Skeletal muscle tissue (tissue), 3 donors: ENCODE measurements at regions not wholly inside any gene's neighbourhood (a gene's known extent, or its start where the extent isn't known, plus 50 kb on each side); places are given as distances from the start of the nearest gene placed in this dataset.

Experiments used
- H3K27ac ChIP-seq: one replicate; pipeline ENCODE4 v1.7.0; 2013; ENCODE audit warnings: mild to moderate bottlenecking, low read depth, low read length, inconsistent platforms
- H3K27me3 ChIP-seq, 3 donors: one replicate each; pipeline ENCODE4 v1.7.0; 2013; ENCODE audit warnings: low read length in 3 of 3; ENCODE audit not compliant: control insufficient read depth in 3 of 3, insufficient read depth in 3 of 3
- H3K36me3 ChIP-seq, 3 donors: one replicate each; pipeline ENCODE4 v1.7.0; 2013; ENCODE audit warnings: low read length in 3 of 3; ENCODE audit not compliant: control insufficient read depth in 3 of 3, insufficient read depth in 3 of 3
- H3K4me1 ChIP-seq, 3 donors: one replicate each; pipeline ENCODE4 v1.7.0; 2013; ENCODE audit warnings: low read length in 3 of 3, mild to moderate bottlenecking in 3 of 3; ENCODE audit not compliant: control insufficient read depth in 3 of 3, insufficient read depth in 3 of 3
- H3K4me3 ChIP-seq, 3 donors: one replicate each; pipeline ENCODE4 v1.7.0; 2013; ENCODE audit warnings: low read length in 3 of 3
- H3K9ac ChIP-seq, 3 donors: one replicate each; pipeline ENCODE4 v1.7.0; 2013; ENCODE audit warnings: low read length in 3 of 3, mild to moderate bottlenecking in 3 of 3, moderate library complexity in 2 of 3, low read depth in 1 of 3
- H3K9me3 ChIP-seq, 3 donors: one replicate each; pipeline ENCODE4 v1.7.0; 2013; ENCODE audit warnings: low read length in 3 of 3; ENCODE audit not compliant: control insufficient read depth in 3 of 3
- donor health status: Osteomylitis.

GRCh38 chr1:59163268-59164092 lies 133.4 kb upstream of the FGGY start:
- peak overlapping the region; percentile 46 for H3K27ac ChIP-seq

GRCh38 chr1:59164371-59164770 lies 132.5 kb upstream of the FGGY start:
- H3K9me3 ChIP-seq: no peaks in the 10 kb centered on the region
- H3K9ac ChIP-seq: no peak overlapping the region
- peaks cover 5 to 8% (median 6%) of the 10 kb centered on the region in 3 donors for H3K4me1 ChIP-seq
- H3K4me3 ChIP-seq: no peak overlapping the region
- no peaks in the 10 kb centered on the region for H3K36me3 ChIP-seq
- peak overlapping the region; percentile 46 for H3K27ac ChIP-seq
- no peaks in the 10 kb centered on the region for H3K27me3 ChIP-seq

More at GRCh38 chr1:59163268-59164092, 133.4 kb upstream of the FGGY start:
- no peaks in the 10 kb centered on the region for H3K36me3 ChIP-seq
- peaks cover 5 to 8% (median 6%) of the 10 kb centered on the region in 3 donors for H3K4me1 ChIP-seq
- H3K9ac ChIP-seq: no peak overlapping the region
- no peaks in the 10 kb centered on the region for H3K27me3 ChIP-seq
- H3K9me3 ChIP-seq: peaks cover 0 to 3% (median 0%) of the 10 kb centered on the region in 3 donors
- peak overlapping the region in 1 of 3 donors; percentile 16 for H3K4me3 ChIP-seq

- H3K36me3 ChIP-seq: no peaks in the 10 kb centered on the region
- no peak overlapping the region for H3K4me3 ChIP-seq
- no peak overlapping the region for H3K9ac ChIP-seq
- H3K27me3 ChIP-seq: no peaks in the 10 kb centered on the region
- H3K4me1 ChIP-seq: peaks cover 5 to 8% (median 6%) of the 10 kb centered on the region in 3 donors
- H3K27ac ChIP-seq: no peak overlapping the region
- H3K9me3 ChIP-seq: no peaks in the 10 kb centered on the region
Measured at GRCh38 chr1:59165353-59165752, 131.5 kb upstream of the FGGY start.

GRCh38 chr1:59169703-59170102 lies 127.2 kb upstream of the FGGY start:
- Histone ChIP-seq H3K9me3 (no peaks in the 10 kb centered on the region), H3K4me1 (no peaks in the 10 kb centered on the region), H3K27me3 (no peaks in the 10 kb centered on the region), H3K36me3 (no peaks in the 10 kb centered on the region), H3K4me3 (no peak overlapping the region), H3K9ac (no peak overlapping the region), H3K27ac (no peak overlapping the region)

GRCh38 chr1:59170659-59171058 lies 126.2 kb upstream of the FGGY start:
- H3K27me3 ChIP-seq: no peaks in the 10 kb centered on the region
- H3K4me1 ChIP-seq: no peaks in the 10 kb centered on the region
- H3K36me3 ChIP-seq: no peaks in the 10 kb centered on the region
- no peak overlapping the region for H3K4me3 ChIP-seq
- no peak overlapping the region for H3K27ac ChIP-seq
- no peak overlapping the region for H3K9ac ChIP-seq
- no peaks in the 10 kb centered on the region for H3K9me3 ChIP-seq

- no peaks in the 10 kb centered on the region for H3K36me3 ChIP-seq
- no peak overlapping the region for H3K27ac ChIP-seq
- H3K4me1 ChIP-seq: no peaks in the 10 kb centered on the region
- no peaks in the 10 kb centered on the region for H3K27me3 ChIP-seq
- H3K9ac ChIP-seq: no peak overlapping the region
- H3K9me3 ChIP-seq: no peaks in the 10 kb centered on the region
- H3K4me3 ChIP-seq: no peak overlapping the region
Measured at GRCh38 chr1:59171788-59172187, 125.1 kb upstream of the FGGY start.

GRCh38 chr1:59172693-59173092 lies 124.2 kb upstream of the FGGY start:
- no peaks in the 10 kb centered on the region for H3K4me1 ChIP-seq
- no peak overlapping the region for H3K4me3 ChIP-seq
- no peaks in the 10 kb centered on the region for H3K36me3 ChIP-seq
- H3K9me3 ChIP-seq: no peaks in the 10 kb centered on the region
- no peaks in the 10 kb centered on the region for H3K27me3 ChIP-seq
- no peak overlapping the region for H3K27ac ChIP-seq
- no peak overlapping the region for H3K9ac ChIP-seq

- H3K9me3 ChIP-seq: no peaks in the 10 kb centered on the region
- H3K4me3 ChIP-seq: no peak overlapping the region
- no peaks in the 10 kb centered on the region for H3K27me3 ChIP-seq
- peaks cover 0 to 3% (median under 1%) of the 10 kb centered on the region in 3 donors for H3K4me1 ChIP-seq
- H3K9ac ChIP-seq: no peak overlapping the region
- no peak overlapping the region for H3K27ac ChIP-seq
- H3K36me3 ChIP-seq: no peaks in the 10 kb centered on the region
Measured at GRCh38 chr1:59173721-59174120, 123.2 kb upstream of the FGGY start.

GRCh38 chr1:59176471-59176870 lies 120.4 kb upstream of the FGGY start:
- H3K4me1 ChIP-seq: peaks cover 2 to 13% (median 12%) of the 10 kb centered on the region in 3 donors
- no peaks in the 10 kb centered on the region for H3K9me3 ChIP-seq
- no peaks in the 10 kb centered on the region for H3K27me3 ChIP-seq
- no peak overlapping the region for H3K4me3 ChIP-seq
- no peaks in the 10 kb centered on the region for H3K36me3 ChIP-seq
- no peak overlapping the region for H3K9ac ChIP-seq
- no peak overlapping the region for H3K27ac ChIP-seq

- Histone ChIP-seq H3K36me3 (no peaks in the 10 kb centered on the region), H3K27me3 (no peaks in the 10 kb centered on the region), H3K9me3 (no peaks in the 10 kb centered on the region), H3K9ac (no peak overlapping the region), H3K4me1 (peaks cover 2 to 13% (median 12%) of the 10 kb centered on the region in 3 donors), H3K4me3 (no peak overlapping the region), H3K27ac (peak overlapping the region; percentile 59)
Measured at GRCh38 chr1:59177756-59178155, 119.1 kb upstream of the FGGY start.
